ENCODE measurements at regions not wholly inside any gene's neighbourhood (a gene's known extent, or its start where the extent isn't known, plus 50 kb on each side); places are given as distances from the start of the nearest gene placed in this dataset.

- DNase-seq (ENCODE audit: low spot score) = no peak
- Mint-ChIP-seq H3K36me3 (ENCODE audit: low read depth) (peaks cover under 1% of the 10 kb centered on the region), H3K4me3 (ENCODE audit: unreplicated experiment) (no peak overlapping the region), H3K4me1 (ENCODE audit: low read depth) (peaks cover 3% of the 10 kb centered on the region), H3K9me3 (ENCODE audit: low read depth) (peaks cover 8% of the 10 kb centered on the region), H3K27me3 (ENCODE audit: low read depth) (no peaks in the 10 kb centered on the region), H3K27ac (ENCODE audit: unreplicated experiment) (no peak overlapping the region)
- no peak for TF ChIP-seq CTCF (IDR thresholded peaks at IDR 0.05)
Measured at GRCh38 chr2:145058457-145058856, 538.5 kb upstream of the ZEB2 start.

GRCh38 chr2:145055651-145056050, 535.7 kb upstream of the ZEB2 start:
- Mint-ChIP-seq H3K27ac (ENCODE audit: unreplicated experiment) (no peak overlapping the region), H3K27me3 (ENCODE audit: low read depth) (no peaks in the 10 kb centered on the region), H3K4me1 (ENCODE audit: low read depth) (no peaks in the 10 kb centered on the region), H3K36me3 (ENCODE audit: low read depth) (no peaks in the 10 kb centered on the region), H3K9me3 (ENCODE audit: low read depth) (peaks cover 2% of the 10 kb centered on the region), H3K4me3 (ENCODE audit: unreplicated experiment) (no peak overlapping the region)
- no peak for DNase-seq (ENCODE audit: low spot score)
- no peak for TF ChIP-seq CTCF (IDR thresholded peaks at IDR 0.05)

- Mint-ChIP-seq H3K27ac (ENCODE audit: unreplicated experiment) (no peak overlapping the region), H3K4me3 (ENCODE audit: unreplicated experiment) (no peak overlapping the region), H3K9me3 (ENCODE audit: low read depth) (no peaks in the 10 kb centered on the region), H3K4me1 (ENCODE audit: low read depth) (no peaks in the 10 kb centered on the region), H3K36me3 (ENCODE audit: low read depth) (no peaks in the 10 kb centered on the region), H3K27me3 (ENCODE audit: low read depth) (no peaks in the 10 kb centered on the region)
- TF ChIP-seq CTCF (IDR thresholded peaks at IDR 0.05) = no peak
- DNase-seq (ENCODE audit: low spot score) = no peak
Measured at GRCh38 chr2:145050134-145050533, 530.2 kb upstream of the ZEB2 start.

GRCh38 chr2:145049475-145049874, 529.6 kb upstream of the ZEB2 start:
- no peak for TF ChIP-seq CTCF (IDR thresholded peaks at IDR 0.05)
- Mint-ChIP-seq H3K36me3 (ENCODE audit: low read depth) (no peaks in the 10 kb centered on the region), H3K27ac (ENCODE audit: unreplicated experiment) (no peak overlapping the region), H3K9me3 (ENCODE audit: low read depth) (no peaks in the 10 kb centered on the region), H3K27me3 (ENCODE audit: low read depth) (no peaks in the 10 kb centered on the region), H3K4me1 (ENCODE audit: low read depth) (no peaks in the 10 kb centered on the region), H3K4me3 (ENCODE audit: unreplicated experiment) (no peak overlapping the region)
- DNase-seq (ENCODE audit: low spot score) = no peak

- Mint-ChIP-seq H3K9me3 (ENCODE audit: low read depth) (no peaks in the 10 kb centered on the region), H3K4me1 (ENCODE audit: low read depth) (no peaks in the 10 kb centered on the region), H3K4me3 (ENCODE audit: unreplicated experiment) (no peak overlapping the region), H3K27ac (ENCODE audit: unreplicated experiment) (no peak overlapping the region), H3K36me3 (ENCODE audit: low read depth) (no peaks in the 10 kb centered on the region), H3K27me3 (ENCODE audit: low read depth) (no peaks in the 10 kb centered on the region)
- TF ChIP-seq CTCF (IDR thresholded peaks at IDR 0.05) = no peak
- DNase-seq (ENCODE audit: low spot score) = no peak
Measured at GRCh38 chr2:145047554-145047953, 527.6 kb upstream of the ZEB2 start.
